Stimulated activated naive CD4-positive, alpha-beta T cell treated with Interleukin-2 at 50 U/mL for 16 hours (primary cell): ENCODE measurements at regions not wholly inside any gene's neighbourhood (a gene's known extent, or its start where the extent isn't known, plus 50 kb on each side); places are given as distances from the start of the nearest gene placed in this dataset.
"Not testable (repeated sequence)": the region's sequence is repeated elsewhere in the genome, so short reads cannot be mapped to it uniquely, and the experiment has no call there.

Experiments
- DNase-seq: peaks from one replicate; lab custom pipeline; 2025; lab: John Stamatoyannopoulos, UW

DNA sequence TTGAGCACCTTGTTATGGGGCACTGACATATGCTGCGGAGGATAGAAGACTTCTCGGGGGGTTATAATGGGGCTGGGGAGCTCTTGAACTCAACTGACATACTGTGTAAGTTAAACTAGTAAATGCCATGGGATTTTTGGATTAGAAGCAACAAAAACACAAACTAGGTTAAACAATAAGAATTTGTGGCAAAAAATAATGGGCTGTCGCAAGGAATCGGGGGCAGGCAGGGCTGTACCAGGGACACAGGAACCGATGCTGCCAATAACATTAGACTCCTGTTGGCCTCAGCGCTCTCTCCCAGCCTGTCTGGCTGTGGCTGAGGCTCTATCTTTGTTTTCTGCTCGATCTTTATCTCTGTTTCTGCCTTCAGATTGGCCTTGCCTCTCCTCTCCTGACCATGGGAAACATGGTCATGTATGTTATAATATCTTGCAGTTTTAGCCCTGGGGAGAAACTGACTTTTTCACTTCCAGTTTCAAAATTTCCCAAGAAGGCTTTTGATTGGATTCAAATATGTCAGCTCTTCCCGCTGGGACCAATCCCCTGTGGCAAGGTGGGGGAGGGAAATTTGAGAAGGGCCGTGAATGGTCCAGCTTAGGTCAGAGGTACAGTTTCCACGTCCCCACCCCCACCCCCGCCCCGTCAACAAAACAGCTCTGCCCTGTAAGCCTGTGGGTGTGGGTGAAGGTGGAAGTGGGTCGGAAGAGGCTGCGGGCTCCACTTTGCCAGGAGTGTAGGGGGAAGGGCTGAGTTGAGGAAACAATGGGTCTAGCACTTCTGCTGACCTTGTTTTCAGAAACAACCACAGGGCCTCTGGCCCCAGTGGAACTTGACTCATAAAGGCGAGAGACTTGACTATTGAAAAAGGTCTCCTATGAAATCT lies 161.1 kb upstream of the TBL1XR1 start:
- DNase-seq, result peak; percentile 65

DNA sequence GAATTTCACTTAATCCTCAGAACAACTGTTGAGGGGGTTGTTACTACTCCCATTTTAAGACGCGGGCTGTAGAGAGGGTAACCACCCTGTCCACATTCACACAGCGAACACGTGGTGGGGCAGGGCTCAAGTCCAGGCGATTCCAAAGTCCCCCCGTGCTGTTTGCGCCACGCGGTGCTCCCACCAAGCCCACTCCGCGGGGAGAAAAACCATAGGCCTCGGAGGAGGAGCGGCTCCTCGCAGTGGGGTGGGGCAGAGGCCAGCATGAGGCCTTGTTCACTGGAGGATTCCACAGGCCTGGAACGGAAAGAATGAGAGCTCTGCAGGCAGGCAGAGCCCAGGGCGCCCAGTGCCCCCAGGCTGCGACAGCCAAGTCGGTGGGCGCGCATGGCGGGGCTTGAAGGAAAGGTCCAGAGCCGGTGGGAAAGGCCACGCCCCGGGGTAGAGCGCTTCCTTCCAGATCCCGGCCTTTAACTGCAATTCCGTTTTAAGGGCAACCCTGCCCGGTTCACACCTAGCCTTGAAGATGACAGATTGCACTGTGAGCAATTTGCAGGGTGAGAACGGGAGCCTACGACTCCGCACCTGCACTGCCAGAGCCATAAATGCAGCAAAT lies 161.8 kb upstream of the TBL1XR1 start:
- peak; percentile 33 for DNase-seq

- peak; percentile 92 for DNase-seq
Observed at GRCh38 chr3:177359593-177360357, 162.5 kb upstream of the TBL1XR1 start.

DNA sequence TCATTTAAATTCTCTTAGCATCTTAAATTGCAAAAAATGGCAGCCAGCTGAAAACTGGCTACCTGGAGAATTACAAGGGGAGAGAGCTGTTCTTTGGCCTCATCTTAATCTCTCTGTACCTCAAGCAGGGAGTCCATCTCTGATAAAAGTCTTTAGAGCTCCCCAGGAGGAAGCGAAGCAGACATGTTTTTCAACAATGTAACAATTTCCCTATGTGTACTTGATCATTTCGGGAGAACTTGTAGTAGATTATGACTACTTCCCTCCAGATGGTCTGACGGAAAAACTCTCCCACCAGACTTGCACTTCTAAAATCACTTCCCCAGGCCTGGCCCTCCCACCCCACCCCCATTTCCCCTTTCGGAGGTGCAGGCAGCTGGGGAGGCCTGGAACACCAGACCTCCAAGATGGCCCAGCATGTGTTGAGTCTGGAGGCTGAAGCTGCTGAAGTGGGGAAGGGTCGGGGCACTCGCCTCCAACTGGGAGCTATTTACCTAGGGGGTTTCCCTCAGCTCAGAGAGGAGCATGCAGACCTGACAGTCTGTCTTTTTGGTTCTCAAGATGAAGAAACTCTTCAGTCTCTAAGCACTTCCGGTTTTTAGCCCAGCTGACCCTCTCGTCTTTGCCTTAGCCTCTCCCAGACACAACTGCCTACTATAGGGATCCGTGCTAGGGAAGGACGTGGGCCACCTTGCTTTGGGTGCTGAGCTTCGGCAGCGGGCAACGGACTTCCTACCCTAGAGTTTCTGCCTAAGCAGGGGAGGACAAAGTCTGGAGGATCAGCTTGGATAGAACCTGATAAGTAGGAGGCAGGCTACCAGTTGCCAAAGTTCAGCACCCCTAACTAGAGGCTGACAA lies 164.0 kb upstream of the TBL1XR1 start:
- no peak for DNase-seq

- DNase-seq, result no peak
Observed at GRCh38 chr3:177362626-177363025, 165.3 kb upstream of the TBL1XR1 start.

DNA sequence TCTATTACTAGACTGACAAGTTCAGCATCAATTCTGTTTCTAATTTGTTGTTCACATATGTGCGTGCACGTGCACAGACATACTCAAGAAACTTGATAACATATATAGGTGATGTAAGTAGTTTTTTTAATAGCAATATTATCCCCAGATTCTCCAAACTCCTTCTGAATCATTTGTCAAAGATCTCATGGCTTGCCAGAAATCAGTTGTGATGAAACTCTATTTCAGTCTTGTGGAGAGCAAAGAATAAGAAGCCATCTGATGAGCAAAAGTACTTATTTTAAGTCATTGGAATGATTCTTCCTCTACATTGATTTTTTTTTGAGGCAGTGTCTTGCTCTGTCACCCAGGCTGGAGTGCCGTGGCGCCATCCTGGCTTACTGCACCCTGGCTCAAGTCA lies 167.0 kb upstream of the TBL1XR1 start:
- no peak for DNase-seq

GRCh38 chr3:177365294-177365693 lies 168.0 kb upstream of the TBL1XR1 start:
- DNase-seq, result not testable (repeated sequence)

GRCh38 chr3:177367788-177368187 lies 170.5 kb upstream of the TBL1XR1 start:
- DNase-seq, result no peak

GRCh38 chr3:177370246-177370822 lies 173.1 kb upstream of the TBL1XR1 start:
- no peak for DNase-seq

DNA sequence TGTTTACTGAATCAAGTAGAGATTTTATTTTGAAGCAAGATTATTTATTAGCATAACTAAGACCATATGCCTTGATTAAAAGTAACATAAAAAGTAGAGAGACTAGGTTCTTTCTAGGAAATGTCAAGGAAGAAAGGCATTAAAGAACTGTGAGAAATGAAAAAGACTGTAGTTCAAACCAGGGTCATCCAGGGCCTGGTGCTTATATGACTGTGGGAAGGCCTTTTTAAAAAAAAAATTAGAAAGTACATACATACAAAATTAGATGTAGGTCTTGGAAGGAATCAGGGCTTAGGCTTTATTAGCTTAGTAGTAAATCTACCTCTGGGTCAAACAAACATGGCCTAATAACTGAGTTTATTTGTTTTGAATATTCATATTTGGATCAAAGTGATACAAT lies 173.9 kb upstream of the TBL1XR1 start:
- no peak for DNase-seq

GRCh38 chr3:177371888-177372287 lies 174.6 kb upstream of the TBL1XR1 start:
- no peak for DNase-seq

DNA sequence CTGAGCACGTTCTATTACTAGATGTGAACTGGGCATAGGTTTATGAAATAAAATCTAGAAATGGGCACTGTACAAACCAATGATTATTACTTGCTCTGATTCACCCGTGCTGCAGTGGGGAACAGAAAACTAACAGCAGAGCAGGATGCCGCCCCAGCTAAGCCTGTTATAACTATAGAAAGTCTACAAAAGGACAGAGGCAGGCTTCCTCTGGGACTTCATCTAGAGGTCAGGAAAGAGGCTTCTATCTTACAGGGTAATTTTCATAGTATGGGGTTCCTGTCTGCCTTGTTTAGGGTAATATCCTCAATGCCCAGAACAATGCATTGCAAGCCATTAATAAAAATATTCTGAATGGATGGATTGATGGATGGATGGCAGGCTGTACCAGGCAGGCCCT lies 177.0 kb upstream of the TBL1XR1 start:
- DNase-seq, result no peak

DNA sequence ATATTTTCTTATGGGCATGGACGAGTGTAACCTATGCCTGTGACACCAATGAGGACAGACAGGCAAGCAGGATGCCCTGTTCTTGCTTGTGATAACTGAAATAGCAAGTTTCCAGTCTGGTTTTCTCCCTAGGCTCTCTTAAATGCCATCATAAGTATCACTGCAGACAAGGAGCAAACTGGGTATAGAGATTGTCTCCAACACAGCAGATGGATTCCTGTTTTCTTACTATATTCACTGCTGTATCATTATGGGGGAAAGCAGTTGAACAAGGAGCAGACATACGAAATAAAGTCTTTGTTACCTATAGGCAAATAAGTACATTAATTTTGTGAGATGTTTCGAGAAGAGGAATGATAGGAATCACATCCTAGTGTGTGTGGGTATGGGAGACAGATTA lies 178.0 kb upstream of the TBL1XR1 start:
- DNase-seq, result no peak

- no peak for DNase-seq
Observed at GRCh38 chr3:177377166-177377565, 179.9 kb upstream of the TBL1XR1 start.

DNA sequence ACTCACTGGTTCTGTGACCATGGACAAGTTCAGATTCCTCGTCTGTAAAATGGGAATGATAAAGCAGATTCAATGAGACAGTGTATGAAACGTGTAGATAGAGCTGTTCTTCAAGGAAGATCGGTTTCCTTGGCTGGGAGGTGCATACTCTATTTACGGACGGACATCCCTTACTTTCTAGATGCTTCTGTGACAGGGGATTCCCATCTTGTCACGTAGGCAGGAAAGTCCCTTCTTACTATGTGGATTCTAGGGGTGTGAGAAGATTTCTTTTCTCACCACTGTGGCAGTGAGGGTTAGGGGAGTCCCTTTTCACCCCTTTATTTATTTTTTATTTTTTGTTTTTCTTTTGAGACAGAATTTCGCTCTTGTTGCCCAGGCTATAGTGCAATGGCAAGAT lies 180.9 kb upstream of the TBL1XR1 start:
- no peak for DNase-seq

DNA sequence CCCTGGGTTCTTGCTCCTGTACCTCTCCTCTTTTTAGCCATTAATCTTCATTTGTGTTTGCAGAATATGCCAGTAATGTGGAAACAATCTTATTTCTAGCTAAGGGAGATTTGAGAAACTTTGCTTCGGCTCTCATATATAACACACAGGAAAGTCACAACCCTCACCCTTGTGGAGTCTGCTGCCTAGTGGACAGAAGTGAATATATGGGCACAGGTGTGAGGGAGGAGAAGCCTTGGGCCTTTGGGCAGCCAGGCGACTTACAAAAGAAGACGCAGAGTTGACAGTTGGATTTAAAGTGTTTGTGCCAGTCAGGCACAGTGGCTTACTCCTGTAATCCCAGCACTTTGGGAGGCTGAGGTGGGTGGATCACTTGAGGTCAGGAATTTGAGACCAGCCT lies 181.8 kb upstream of the TBL1XR1 start:
- no peak for DNase-seq

DNA sequence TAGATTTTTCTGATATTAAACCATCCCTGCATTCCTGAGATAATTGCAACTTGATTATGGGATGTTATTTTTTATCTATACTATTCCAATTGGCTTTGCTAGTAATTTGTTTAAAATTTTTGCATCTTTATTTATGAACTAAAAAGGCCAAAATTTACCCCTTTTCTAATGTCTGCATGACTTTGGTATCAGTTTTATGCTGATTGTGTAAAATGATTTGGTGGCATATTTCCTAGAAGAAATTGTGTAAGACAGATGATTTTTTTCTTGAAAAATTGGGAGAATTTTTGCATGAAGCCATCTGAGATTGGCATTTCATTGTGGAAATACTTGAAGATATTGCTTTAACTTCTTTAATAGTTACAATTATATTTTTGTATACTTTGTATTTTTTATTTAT lies 183.8 kb upstream of the TBL1XR1 start:
- DNase-seq, result no peak

DNA sequence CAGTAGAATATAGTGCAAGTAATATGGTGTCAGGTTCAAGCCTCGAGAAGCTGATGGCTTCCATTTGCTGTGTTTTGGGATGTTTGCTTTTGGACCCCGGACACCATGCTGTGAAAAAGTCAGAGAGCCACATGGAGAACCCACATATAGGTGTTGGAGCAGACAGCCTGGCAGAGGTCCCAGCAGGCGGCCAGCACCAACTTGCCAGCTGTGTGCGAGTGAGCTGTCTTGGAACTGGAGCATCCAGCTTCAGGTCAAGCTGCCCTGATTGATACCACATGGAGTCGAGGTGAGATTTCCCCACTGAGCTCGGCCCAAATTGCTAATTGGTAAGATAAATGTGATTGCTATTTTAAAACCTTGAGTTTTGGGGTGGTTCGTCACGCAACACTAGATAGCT lies 185.7 kb upstream of the TBL1XR1 start:
- DNase-seq, result no peak

DNA sequence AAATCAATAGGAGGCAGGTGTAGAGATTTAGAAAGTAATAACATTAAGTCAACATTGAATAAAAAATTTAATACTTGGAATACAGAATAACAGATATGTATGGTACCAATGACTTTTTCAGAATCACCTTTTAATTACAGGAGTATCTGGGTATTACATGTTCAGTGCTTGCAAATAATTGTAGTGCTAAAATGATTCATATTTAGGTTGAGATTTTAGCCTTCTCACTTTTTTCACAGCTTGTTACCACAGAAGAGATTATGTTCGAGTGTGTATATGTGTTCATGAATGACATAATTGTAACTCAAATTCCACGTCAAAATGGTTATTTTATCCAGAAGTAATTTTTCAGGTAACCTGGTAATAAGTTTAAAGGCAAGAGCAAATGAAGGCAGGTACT lies 187.9 kb upstream of the TBL1XR1 start:
- DNase-seq, result no peak

DNA sequence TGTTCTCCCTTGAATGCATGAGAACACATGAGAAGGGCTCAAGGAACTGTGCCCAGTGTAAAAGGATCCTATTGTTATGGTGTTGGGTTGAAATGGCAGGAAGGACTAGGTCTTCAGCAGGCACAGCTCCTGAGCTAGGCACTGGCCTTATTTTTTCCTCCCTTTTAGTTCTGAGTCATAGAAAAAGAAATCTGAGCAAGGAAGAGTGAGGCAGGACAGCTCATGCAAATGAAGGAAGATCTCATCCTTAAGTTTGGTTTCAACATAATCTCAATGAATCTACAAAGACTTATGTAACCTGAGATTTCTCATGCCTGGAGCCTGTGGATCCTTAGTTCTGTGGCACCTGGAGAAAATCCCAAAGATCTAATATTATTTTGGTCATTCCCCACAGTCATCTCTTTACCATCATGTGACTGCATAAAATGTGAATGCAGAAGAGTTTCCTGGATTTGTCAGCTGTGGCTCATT lies 188.6 kb upstream of the TBL1XR1 start:
- DNase-seq, result no peak

- no peak for DNase-seq
Observed at GRCh38 chr3:177388209-177388608, 190.9 kb upstream of the TBL1XR1 start.
